A673 (cell line): ENCODE measurements at regions not wholly inside any gene's neighbourhood (a gene's known extent, or its start where the extent isn't known, plus 50 kb on each side); places are given as distances from the start of the nearest gene placed in this dataset.

Source experiments
- CTCF ChIP-seq: fragments of 300-800, 200-600 bp; sonication (generic); conservative IDR thresholded peaks from 2 replicates; pipeline ENCODE4 v1.5.1; 2017; ENCODE audit warnings: low read depth, mild to moderate bottlenecking, antibody characterized with exemption, low read length, moderate library complexity, mixed read lengths
- EZH2 ChIP-seq: fragments of 200-600 bp; sonication (generic); IDR thresholded peaks from 2 replicates; pipeline ENCODE4 v1.6.1; 2017; ENCODE audit warnings: borderline replicate concordance, low read depth, mild to moderate bottlenecking, mixed read lengths, antibody characterized with exemption, low read length; ENCODE audit not compliant: poor library complexity, severe bottlenecking

GRCh38 chr12:60107992-60108391 lies 512.2 kb downstream of the SLC16A7 start:
- TF ChIP-seq CTCF: no peak
- TF ChIP-seq EZH2: no peak
